ENCODE measurements at regions not wholly inside any gene's neighbourhood (a gene's known extent, or its start where the extent isn't known, plus 50 kb on each side); places are given as distances from the start of the nearest gene placed in this dataset.

GRCh38 chr6:105781248-105781647, 304.9 kb upstream of the PRDM1 start:
- Histone ChIP-seq H2BK120ac (ENCODE audit: low read depth, low read length) (no peak overlapping the region), H3K4me2 (ENCODE audit: low read length, poor library complexity, severe bottlenecking) (no peak overlapping the region), H2AFZ (ENCODE audit: low read depth, low read length) (no peak overlapping the region), H4K91ac (ENCODE audit: low read length) (no peak overlapping the region), H3K9ac (ENCODE audit: low read length) (no peak overlapping the region), H3K4me3 (ENCODE audit: insufficient read depth in 1 of 2, low read depth in 1 of 2, low read length in 2 of 2) (no peak overlapping the region), H3K9me3 (ENCODE audit: control insufficient read depth, low read length) (no peaks in the 10 kb centered on the region), H3K27me3 (ENCODE audit: control insufficient read depth in 1 of 2, insufficient read depth in 1 of 2, low read length in 2 of 2) (peaks cover 0 to 4% of the 10 kb centered on the region in 2 experiments), H2BK5ac (ENCODE audit: low read depth, low read length, poor library complexity, severe bottlenecking) (no peak overlapping the region), H2AK5ac (ENCODE audit: low read length, severe bottlenecking) (no peak overlapping the region), H3K14ac (ENCODE audit: low read length in 2 of 2) (no peak overlapping the region), H3K4ac (ENCODE audit: low read depth in 1 of 2, low read length in 2 of 2) (no peak overlapping the region), H3K79me1 (replicated peaks; ENCODE audit: low read length, poor library complexity, severe bottlenecking) (no peaks in the 10 kb centered on the region), H2BK12ac (ENCODE audit: low read length in 2 of 2) (no peak overlapping the region), H3K23ac (ENCODE audit: low read length in 2 of 2) (no peak overlapping the region), H3K4me1 (ENCODE audit: control insufficient read depth, insufficient read depth, low read depth, low read length) (no peaks in the 10 kb centered on the region), H3K36me3 (ENCODE audit: control insufficient read depth in 1 of 2, insufficient read depth in 2 of 2, low read depth in 1 of 2, low read length in 2 of 2) (no peaks in the 10 kb centered on the region), H2BK15ac (ENCODE audit: low read depth, poor library complexity, severe bottlenecking) (no peak overlapping the region), H3K27ac (ENCODE audit: low read length, poor library complexity, severe bottlenecking) (no peak overlapping the region), H4K8ac (ENCODE audit: low read length) (no peak overlapping the region), H3K18ac (ENCODE audit: low read depth in 1 of 2, low read length in 2 of 2) (no peak overlapping the region)
- no peak for DNase-seq
- 86% methylated on average over 6 of the region's 7 CpGs for WGBS

DNA sequence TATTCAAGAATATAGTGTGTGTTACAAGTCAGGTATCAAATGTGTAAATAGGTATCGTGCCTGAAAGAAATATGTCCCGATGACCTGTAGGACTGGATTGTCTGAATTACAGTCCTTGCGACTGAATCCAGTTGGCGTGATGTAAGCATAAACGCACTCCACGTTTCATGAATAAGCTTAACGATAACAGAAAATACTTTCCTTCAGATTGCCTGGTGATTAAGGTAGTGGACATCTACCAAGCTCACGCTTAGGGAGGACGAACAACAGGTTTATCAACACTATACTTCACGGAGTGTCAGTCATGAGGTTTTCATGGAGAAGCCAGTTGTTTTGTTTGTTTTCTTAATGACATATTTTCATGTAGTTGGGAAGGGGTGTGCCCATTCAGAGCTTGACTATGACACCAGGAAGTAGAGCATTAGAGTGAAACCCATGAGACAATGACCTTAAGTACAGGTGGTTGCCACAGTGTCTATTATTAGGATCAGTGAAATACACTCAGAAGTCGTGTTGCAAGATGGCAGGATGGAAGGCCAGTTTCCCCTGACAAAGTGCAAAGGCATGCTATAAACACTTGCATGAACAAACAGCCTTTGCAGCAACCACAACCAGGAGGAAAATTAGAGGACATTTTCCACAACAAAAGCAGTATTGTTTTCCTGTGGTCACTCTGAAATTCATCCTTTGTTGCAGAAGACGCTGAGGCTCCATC, 305.8 kb upstream of the PRDM1 start:
- no peak overlapping the region for H4K91ac ChIP-seq (ENCODE audit: low read length)
- no peak overlapping the region for H2BK15ac ChIP-seq (ENCODE audit: low read depth, poor library complexity, severe bottlenecking)
- H3K4me3 ChIP-seq (ENCODE audit: insufficient read depth in 1 of 2, low read depth in 1 of 2, low read length in 2 of 2): no peak overlapping the region
- H3K4ac ChIP-seq (ENCODE audit: low read depth in 1 of 2, low read length in 2 of 2): no peak overlapping the region
- H2AK5ac ChIP-seq (ENCODE audit: low read length, severe bottlenecking): no peak overlapping the region
- WGBS: 94% methylated on average over 12 of the region's 12 CpGs
- H3K14ac ChIP-seq (ENCODE audit: low read length in 2 of 2): no peak overlapping the region
- no peak overlapping the region for H2BK120ac ChIP-seq (ENCODE audit: low read depth, low read length)
- no peak overlapping the region for H3K18ac ChIP-seq (ENCODE audit: low read depth in 1 of 2, low read length in 2 of 2)
- no peaks in the 10 kb centered on the region for H3K4me1 ChIP-seq (ENCODE audit: control insufficient read depth, insufficient read depth, low read depth, low read length)
- H2BK12ac ChIP-seq (ENCODE audit: low read length in 2 of 2): peak overlapping the region; percentile 54 to 70
- H2BK5ac ChIP-seq (ENCODE audit: low read depth, low read length, poor library complexity, severe bottlenecking): no peak overlapping the region
- H2AFZ ChIP-seq (ENCODE audit: low read depth, low read length): no peak overlapping the region
- no peak overlapping the region for H4K8ac ChIP-seq (ENCODE audit: low read length)
- no peaks in the 10 kb centered on the region for H3K79me1 ChIP-seq (replicated peaks; ENCODE audit: low read length, poor library complexity, severe bottlenecking)
- peaks cover 0 to 4% of the 10 kb centered on the region in 2 experiments for H3K27me3 ChIP-seq (ENCODE audit: control insufficient read depth in 1 of 2, insufficient read depth in 1 of 2, low read length in 2 of 2)
- DNase-seq: peak; percentile 80
- no peak overlapping the region for H3K23ac ChIP-seq (ENCODE audit: low read length in 2 of 2)
- H3K4me2 ChIP-seq (ENCODE audit: low read length, poor library complexity, severe bottlenecking): no peak overlapping the region
- no peak overlapping the region for H3K27ac ChIP-seq (ENCODE audit: low read length, poor library complexity, severe bottlenecking)
- no peaks in the 10 kb centered on the region for H3K36me3 ChIP-seq (ENCODE audit: control insufficient read depth in 1 of 2, insufficient read depth in 2 of 2, low read depth in 1 of 2, low read length in 2 of 2)
- no peak overlapping the region for H3K9ac ChIP-seq (ENCODE audit: low read length)
- peaks cover 4% of the 10 kb centered on the region for H3K9me3 ChIP-seq (ENCODE audit: control insufficient read depth, low read length)

DNA sequence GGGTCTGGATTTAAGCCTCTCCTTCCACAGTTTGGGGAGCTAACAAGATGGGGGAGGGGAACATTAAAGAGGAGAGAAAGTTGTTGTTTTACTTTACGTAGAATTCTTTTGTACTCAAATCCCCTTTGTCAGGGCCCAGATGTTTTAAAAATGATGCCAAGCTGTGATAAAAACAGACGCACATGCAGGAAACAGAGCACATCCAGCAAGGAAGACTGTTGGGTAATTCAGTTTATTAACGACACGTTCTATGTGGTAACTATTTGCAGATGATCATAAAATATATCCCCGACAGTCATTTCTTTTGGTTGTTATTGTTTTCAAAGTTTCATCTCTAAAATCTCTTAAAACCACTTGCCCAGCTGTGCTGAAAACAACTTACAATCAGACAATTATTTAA, 307.0 kb upstream of the PRDM1 start:
- Histone ChIP-seq H3K4me3 (ENCODE audit: insufficient read depth in 1 of 2, low read depth in 1 of 2, low read length in 2 of 2) (no peak overlapping the region), H3K4me1 (ENCODE audit: control insufficient read depth, insufficient read depth, low read depth, low read length) (no peaks in the 10 kb centered on the region), H3K4me2 (ENCODE audit: low read length, poor library complexity, severe bottlenecking) (no peak overlapping the region), H3K36me3 (ENCODE audit: control insufficient read depth in 1 of 2, insufficient read depth in 2 of 2, low read depth in 1 of 2, low read length in 2 of 2) (no peaks in the 10 kb centered on the region), H2BK15ac (ENCODE audit: low read depth, poor library complexity, severe bottlenecking) (no peak overlapping the region), H3K79me1 (replicated peaks; ENCODE audit: low read length, poor library complexity, severe bottlenecking) (no peaks in the 10 kb centered on the region), H2BK5ac (ENCODE audit: low read depth, low read length, poor library complexity, severe bottlenecking) (no peak overlapping the region), H2AFZ (ENCODE audit: low read depth, low read length) (no peak overlapping the region), H2BK120ac (ENCODE audit: low read depth, low read length) (no peak overlapping the region), H3K14ac (ENCODE audit: low read length in 2 of 2) (no peak overlapping the region), H2BK12ac (ENCODE audit: low read length in 2 of 2) (no peak overlapping the region), H4K8ac (ENCODE audit: low read length) (no peak overlapping the region), H3K4ac (ENCODE audit: low read depth in 1 of 2, low read length in 2 of 2) (no peak overlapping the region), H2AK5ac (ENCODE audit: low read length, severe bottlenecking) (no peak overlapping the region), H3K27me3 (ENCODE audit: control insufficient read depth in 1 of 2, insufficient read depth in 1 of 2, low read length in 2 of 2) (peaks cover 0 to 3% of the 10 kb centered on the region in 2 experiments), H3K9me3 (ENCODE audit: control insufficient read depth, low read length) (peaks cover 9% of the 10 kb centered on the region), H3K23ac (ENCODE audit: low read length in 2 of 2) (no peak overlapping the region), H4K91ac (ENCODE audit: low read length) (no peak overlapping the region), H3K27ac (ENCODE audit: low read length, poor library complexity, severe bottlenecking) (no peak overlapping the region), H3K9ac (ENCODE audit: low read length) (peak overlapping the region; percentile 22), H3K18ac (ENCODE audit: low read depth in 1 of 2, low read length in 2 of 2) (no peak overlapping the region)
- DNase-seq: no peak
- 90% methylated on average over 4 of the region's 5 CpGs for WGBS

DNA sequence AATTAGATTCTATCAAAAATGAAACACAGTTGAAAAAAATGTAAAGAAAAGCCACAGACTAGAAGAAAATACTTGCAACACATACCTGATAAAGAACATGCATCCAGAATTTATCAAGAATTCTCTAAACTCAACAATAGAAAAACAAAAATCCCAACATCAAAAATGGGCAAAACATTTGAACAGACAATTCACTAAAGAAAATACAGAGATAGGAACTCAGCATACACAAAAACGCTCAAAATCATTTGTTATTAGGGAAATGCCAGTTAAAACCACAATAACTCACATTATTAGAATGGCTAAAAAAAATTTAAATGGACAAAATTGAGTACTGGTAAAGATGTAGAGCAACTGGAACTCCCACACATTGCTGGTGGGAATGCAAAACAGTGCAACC, 311.0 kb upstream of the PRDM1 start:
- Histone ChIP-seq H2BK5ac (ENCODE audit: low read depth, low read length, poor library complexity, severe bottlenecking) (no peak overlapping the region), H4K91ac (ENCODE audit: low read length) (no peak overlapping the region), H3K27me3 (ENCODE audit: control insufficient read depth in 1 of 2, insufficient read depth in 1 of 2, low read length in 2 of 2) (no peaks in the 10 kb centered on the region), H3K4ac (ENCODE audit: low read depth in 1 of 2, low read length in 2 of 2) (no peak overlapping the region), H3K4me2 (ENCODE audit: low read length, poor library complexity, severe bottlenecking) (no peak overlapping the region), H3K27ac (ENCODE audit: low read length, poor library complexity, severe bottlenecking) (no peak overlapping the region), H3K9ac (ENCODE audit: low read length) (no peak overlapping the region), H4K8ac (ENCODE audit: low read length) (no peak overlapping the region), H2BK120ac (ENCODE audit: low read depth, low read length) (no peak overlapping the region), H3K4me1 (ENCODE audit: control insufficient read depth, insufficient read depth, low read depth, low read length) (no peaks in the 10 kb centered on the region), H2BK12ac (ENCODE audit: low read length in 2 of 2) (no peak overlapping the region), H3K9me3 (ENCODE audit: control insufficient read depth, low read length) (peaks cover 9% of the 10 kb centered on the region), H3K23ac (ENCODE audit: low read length in 2 of 2) (no peak overlapping the region), H3K18ac (ENCODE audit: low read depth in 1 of 2, low read length in 2 of 2) (no peak overlapping the region), H2AFZ (ENCODE audit: low read depth, low read length) (no peak overlapping the region), H2BK15ac (ENCODE audit: low read depth, poor library complexity, severe bottlenecking) (no peak overlapping the region), H2AK5ac (ENCODE audit: low read length, severe bottlenecking) (no peak overlapping the region), H3K4me3 (ENCODE audit: insufficient read depth in 1 of 2, low read depth in 1 of 2, low read length in 2 of 2) (no peak overlapping the region), H3K36me3 (ENCODE audit: control insufficient read depth in 1 of 2, insufficient read depth in 2 of 2, low read depth in 1 of 2, low read length in 2 of 2) (no peaks in the 10 kb centered on the region), H3K14ac (ENCODE audit: low read length in 2 of 2) (no peak overlapping the region), H3K79me1 (replicated peaks; ENCODE audit: low read length, poor library complexity, severe bottlenecking) (no peaks in the 10 kb centered on the region)
- 80% methylated on average over 1 of the region's 1 CpG for WGBS
- DNase-seq: no peak

Measured in mesenchymal stem cell (in vitro differentiated cells and primary cell).